ENCODE measurements at regions not wholly inside any gene's neighbourhood (a gene's known extent, or its start where the extent isn't known, plus 50 kb on each side); places are given as distances from the start of the nearest gene placed in this dataset.

- Histone ChIP-seq H3K27ac (ENCODE audit: insufficient read depth, low read depth, low read length) (no peak overlapping the region), H3K36me3 (ENCODE audit: control insufficient read depth in 2 of 2, extremely low read depth in 1 of 2, insufficient read depth in 2 of 2, low read length in 2 of 2) (no peaks in the 10 kb centered on the region), H3K4me1 (ENCODE audit: control insufficient read depth, extremely low read depth, insufficient read depth, low read length) (no peaks in the 10 kb centered on the region), H3K9me3 (replicated peaks; ENCODE audit: control insufficient read depth, insufficient read depth, low read length) (no peaks in the 10 kb centered on the region), H2AFZ (ENCODE audit: low read depth, low read length) (no peak overlapping the region), H3K4me2 (ENCODE audit: insufficient read depth, low read length) (no peak overlapping the region), H4K20me1 (replicated peaks; ENCODE audit: control insufficient read depth, extremely low read depth, insufficient read depth, low read length) (no peaks in the 10 kb centered on the region), H3K79me2 (ENCODE audit: control insufficient read depth, insufficient read depth, low read length) (no peaks in the 10 kb centered on the region), H3K4me3 (replicated peaks in 1 of 3; ENCODE audit: insufficient read depth in 1 of 3, low read depth in 1 of 3, low read length in 3 of 3) (no peak overlapping the region), H3K9ac (replicated peaks; ENCODE audit: extremely low read depth, insufficient read depth, low read length) (no peak overlapping the region), H3K9me1 (replicated peaks; ENCODE audit: control insufficient read depth, extremely low read depth, insufficient read depth, low read length) (no peaks in the 10 kb centered on the region), H3K27me3 (ENCODE audit: control insufficient read depth in 2 of 2, insufficient read depth in 2 of 2, low read length in 2 of 2) (peaks cover 5 to 7% of the 10 kb centered on the region in 2 experiments)
- POLR2A ChIA-PET = no interaction called here
- DNase-seq (ENCODE audit: low read depth, low spot score) (no peak), FAIRE-seq (no peak)
- no peak for TF ChIP-seq POLR2AphosphoS5 (IDR thresholded peaks at IDR 0.05; ENCODE audit: insufficient read depth, low read depth, low read length)
- no peak for TF ChIP-seq MAX (IDR thresholded peaks at IDR 0.05; ENCODE audit: insufficient read depth, insufficient read length)
- no peak for TF ChIP-seq JUN (IDR thresholded peaks at IDR 0.05; ENCODE audit: borderline replicate concordance, insufficient read depth, insufficient read length, low read depth)
- TF ChIP-seq CTCF (IDR thresholded peaks at IDR 0.05; ENCODE audit: extremely low read depth in 1 of 2, insufficient read depth in 1 of 2, low read depth in 1 of 2, low read length in 2 of 2) = no peak
- no peak for TF ChIP-seq FOS (IDR thresholded peaks at IDR 0.05; ENCODE audit: borderline replicate concordance, insufficient read depth, low read length)
- TF ChIP-seq EZH2 (IDR thresholded peaks at IDR 0.05; ENCODE audit: borderline replicate concordance, low read depth, low read length, severe bottlenecking) = no peak
- TF ChIP-seq MYC (IDR thresholded peaks at IDR 0.05; ENCODE audit: low read depth, low read length) = no peak
- TF ChIP-seq GATA2 (IDR thresholded peaks at IDR 0.05; ENCODE audit: insufficient read depth, insufficient read length, low read depth, low read length) = no peak
- no peak for TF ChIP-seq POLR2A (IDR thresholded peaks at IDR 0.05; ENCODE audit: low read depth, low read length)
- intact Hi-C loops (cut with micrococcal nuclease) = no loop called here
- dilution Hi-C loops (cut with MboI; ENCODE audit: extremely low pct_ligation_motif_present, low sequenced_read_pairs) = no loop called here
- CTCF ChIA-PET = interaction anchor here (1.3 kb wide), 1 partner anchor 18 kb away, joined by 6 read pairs; no protein-coding TSS in a partner anchor
- BruUV-seq (replicated peaks) = no TSS peak
Observed at GRCh38 chr3:30952786-30953185, 58.3 kb upstream of the GADL1 start.

Measured in endothelial cell of umbilical vein (primary cell).